Fibroblast of skin of left biceps (primary cell): ENCODE measurements at regions not wholly inside any gene's neighbourhood (a gene's known extent, or its start where the extent isn't known, plus 50 kb on each side); places are given as distances from the start of the nearest gene placed in this dataset.

ENCODE experiments used
- DNase-seq, 2 experiments: peaks; one replicate each; pipeline ENCODE4 v3.0.0-alpha.2; 2013; ENCODE audit warnings: low read depth in 2 of 2

DNA sequence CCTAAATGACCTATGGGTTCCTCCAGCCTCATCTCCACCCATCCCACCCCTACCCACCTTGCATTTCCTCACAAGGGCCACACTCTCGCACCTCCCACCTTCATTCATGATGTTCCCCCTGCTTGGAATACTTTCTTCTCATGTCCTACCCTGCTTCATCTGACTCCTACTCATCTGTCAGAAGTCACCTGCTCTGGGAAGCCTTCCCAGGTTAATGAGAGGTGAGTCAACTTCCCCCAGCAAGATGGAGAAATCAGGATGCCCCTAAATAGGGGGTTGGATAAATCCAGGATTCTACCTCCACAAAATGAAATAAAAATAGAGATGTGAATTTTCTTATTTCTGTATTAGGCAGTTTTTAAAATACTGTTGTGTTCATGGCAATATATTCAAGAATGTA lies 51.0 kb upstream of the WSB1 start:
- DNase-seq: no peak

GRCh38 chr17:27244011-27244410 lies 49.9 kb upstream of the WSB1 start:
- DNase-seq: no peak
